ENCODE measurements at regions not wholly inside any gene's neighbourhood (a gene's known extent, or its start where the extent isn't known, plus 50 kb on each side); places are given as distances from the start of the nearest gene placed in this dataset.

DNA sequence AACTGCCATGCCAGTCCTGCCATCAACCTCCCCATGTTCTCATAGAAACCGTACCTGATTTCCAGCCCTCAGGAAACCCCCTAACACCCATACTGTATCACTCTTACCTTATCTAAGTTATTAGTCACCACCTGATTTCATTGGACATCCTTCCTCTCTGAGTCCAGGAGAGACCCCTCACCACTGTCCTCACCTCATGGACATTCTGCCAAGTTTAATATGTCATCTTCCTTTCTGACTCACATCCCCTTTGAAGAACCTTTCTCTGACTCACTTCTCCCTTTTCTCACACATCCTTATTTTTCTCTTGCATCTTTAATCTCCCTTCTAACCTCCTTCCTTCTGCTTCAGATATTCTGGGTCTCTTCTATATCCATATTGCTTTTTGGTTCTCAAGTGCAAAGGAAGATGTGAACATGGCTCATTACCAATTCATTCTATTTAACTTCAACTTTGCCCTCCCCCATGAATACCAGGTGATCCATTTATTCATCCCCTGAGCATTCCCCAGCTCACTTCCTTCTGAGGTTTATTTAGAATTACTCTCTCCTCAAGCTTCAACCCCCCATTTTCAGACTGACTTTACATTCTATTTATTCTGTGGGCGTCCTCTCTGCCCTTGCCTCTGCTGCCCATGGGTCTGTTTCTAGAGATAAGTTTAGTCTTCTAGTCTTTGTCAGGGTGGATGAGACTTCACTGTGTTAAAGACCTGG lies 206.8 kb upstream of the ESRRG start:
- H3K4me1 Mint-ChIP-seq (ENCODE audit: low read depth), result no peaks in the 10 kb centered on the region
- H3K36me3 Mint-ChIP-seq (ENCODE audit: insufficient read depth in 2 of 2), result no peaks in the 10 kb centered on the region
- no peak for ATAC-seq (replicated peaks in 1 of 2)
- no peak overlapping the region for H3K27ac Mint-ChIP-seq
- H3K4me3 Mint-ChIP-seq, result no peak overlapping the region
- no peak for DNase-seq
- H3K9me3 Mint-ChIP-seq, result peaks cover 0 to 2% of the 10 kb centered on the region in 2 donors
- no peaks in the 10 kb centered on the region for H3K27me3 Mint-ChIP-seq (ENCODE audit: low read depth)

DNA sequence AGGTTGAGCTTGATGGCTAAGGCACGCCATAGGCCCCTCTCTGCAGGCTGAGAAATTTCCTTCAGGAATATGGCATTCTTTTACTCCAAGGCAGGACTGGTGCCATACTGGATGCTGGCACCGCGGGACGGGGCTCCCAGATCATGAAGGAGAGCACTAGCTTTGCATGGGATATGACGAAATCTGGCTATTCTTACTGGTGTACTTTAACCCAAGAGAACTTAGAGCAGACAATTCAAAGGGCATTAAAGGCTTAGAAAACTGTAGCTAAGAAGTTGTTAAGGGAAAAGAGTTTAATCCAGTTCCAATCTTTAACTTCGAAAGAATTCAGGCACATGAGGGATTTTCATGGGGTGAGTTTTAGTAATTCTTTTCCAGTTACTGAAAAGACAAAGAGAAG lies 204.4 kb upstream of the ESRRG start:
- Mint-ChIP-seq H3K27ac (no peak overlapping the region), H3K36me3 (ENCODE audit: insufficient read depth in 2 of 2) (no peaks in the 10 kb centered on the region), H3K27me3 (ENCODE audit: low read depth) (no peaks in the 10 kb centered on the region), H3K4me1 (ENCODE audit: low read depth) (no peaks in the 10 kb centered on the region), H3K4me3 (no peak overlapping the region), H3K9me3 (peaks cover 0 to 2% of the 10 kb centered on the region in 2 donors)
- ATAC-seq (replicated peaks in 1 of 2), result no peak
- no peak for DNase-seq

DNA sequence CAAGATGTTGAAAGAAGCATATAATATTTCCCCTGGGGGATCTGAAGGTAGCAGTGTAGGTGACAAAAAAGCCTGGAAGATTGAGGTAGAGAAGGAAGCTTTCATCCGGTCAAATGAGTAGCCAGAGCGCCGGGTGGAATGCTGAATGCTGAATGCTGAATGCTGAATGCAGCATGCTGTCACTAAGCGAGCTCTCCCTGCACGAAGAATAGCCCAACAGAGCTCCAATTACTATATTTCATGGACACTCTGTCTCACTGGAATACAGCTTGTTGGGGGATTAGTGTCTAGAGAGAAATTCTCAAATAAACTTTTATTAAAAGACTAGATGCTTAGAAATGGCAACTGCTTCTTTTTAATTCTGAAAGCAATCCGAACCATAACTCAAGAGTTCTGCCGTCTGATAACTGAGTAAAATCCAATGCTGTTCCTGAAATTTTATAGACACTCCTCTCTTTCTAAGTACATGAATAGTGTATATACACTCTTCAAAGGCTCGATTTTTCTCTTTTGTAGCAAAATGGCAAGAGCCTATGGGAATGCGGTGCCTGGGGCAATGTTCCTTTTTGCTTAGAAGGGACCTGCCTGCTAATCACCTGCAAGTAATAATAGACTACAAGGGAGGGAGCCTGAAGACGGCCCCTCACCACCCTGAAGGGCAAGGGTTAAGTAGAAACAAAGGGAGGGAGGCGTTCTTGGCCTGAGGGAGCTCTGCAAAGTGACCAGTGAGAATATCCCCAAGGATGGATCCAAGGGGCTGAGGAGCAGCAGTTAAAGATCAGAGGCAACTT lies 203.7 kb upstream of the ESRRG start:
- H3K36me3 Mint-ChIP-seq (ENCODE audit: insufficient read depth in 2 of 2), result no peaks in the 10 kb centered on the region

DNA sequence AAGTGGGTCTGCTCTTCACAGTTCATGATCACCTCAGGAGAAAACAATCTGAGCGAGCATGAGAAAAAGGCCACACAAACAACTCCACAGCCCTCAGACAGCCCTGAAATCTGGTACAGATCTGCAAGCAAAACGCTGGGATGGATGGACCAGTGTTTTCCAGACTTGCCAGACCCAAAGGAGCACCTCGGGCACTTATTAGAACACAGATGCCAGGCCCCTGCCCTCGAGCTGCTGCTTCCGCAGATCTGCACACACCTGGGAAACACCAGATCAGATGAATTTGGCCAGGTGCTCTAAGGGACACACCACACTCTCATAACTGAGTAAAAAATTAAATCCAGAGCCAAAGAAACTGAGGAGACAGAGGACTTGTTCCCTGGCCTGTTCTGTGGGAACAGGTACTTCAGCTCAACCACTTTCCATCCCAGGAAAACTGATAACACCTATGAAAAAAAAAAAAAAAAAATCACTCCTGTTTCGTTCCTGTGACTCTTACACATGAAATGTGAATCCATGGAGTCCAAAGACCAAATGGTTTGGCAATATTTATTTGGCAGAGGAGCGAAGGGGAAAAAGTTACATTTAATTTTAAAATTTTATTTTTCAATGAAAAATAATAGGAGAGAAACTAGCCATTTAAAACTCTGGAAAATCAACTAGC lies 202.9 kb upstream of the ESRRG start:
- Mint-ChIP-seq H3K36me3 (ENCODE audit: insufficient read depth in 2 of 2) (no peaks in the 10 kb centered on the region), H3K27ac (no peak overlapping the region), H3K27me3 (ENCODE audit: low read depth) (no peaks in the 10 kb centered on the region), H3K9me3 (peaks cover 0 to 2% of the 10 kb centered on the region in 2 donors), H3K4me1 (ENCODE audit: low read depth) (no peaks in the 10 kb centered on the region), H3K4me3 (no peak overlapping the region)
- DNase-seq, result no peak
- ATAC-seq (replicated peaks in 1 of 2), result no peak

More for the DNA sequence above, 203.7 kb upstream of the ESRRG start:
- no peaks in the 10 kb centered on the region for H3K27me3 Mint-ChIP-seq (ENCODE audit: low read depth)
- ATAC-seq (replicated peaks in 1 of 2) (no peak), DNase-seq (no peak)
- H3K4me1 Mint-ChIP-seq (ENCODE audit: low read depth), result no peaks in the 10 kb centered on the region
- H3K27ac Mint-ChIP-seq, result no peak overlapping the region
- no peak overlapping the region for H3K4me3 Mint-ChIP-seq
- H3K9me3 Mint-ChIP-seq, result peaks cover 0 to 2% of the 10 kb centered on the region in 2 donors

DNA sequence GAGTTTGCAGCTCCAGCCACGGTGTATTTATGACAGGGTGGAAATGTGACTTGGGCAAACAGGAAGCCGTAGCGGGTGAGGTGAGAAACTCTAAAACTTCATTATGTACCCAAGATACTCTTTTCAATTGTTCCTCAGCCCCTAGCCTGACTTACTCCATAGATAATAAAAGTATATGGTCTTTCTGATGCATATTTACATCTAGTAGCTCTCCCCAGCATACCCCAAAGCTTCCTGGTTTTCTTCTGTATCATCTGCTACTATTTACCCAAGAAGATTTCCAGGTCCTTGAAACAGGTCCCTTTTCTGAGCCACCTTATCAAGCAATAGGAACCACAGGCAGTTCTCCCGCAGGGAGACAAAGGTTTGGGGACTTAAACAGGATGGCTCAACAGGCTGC lies 201.5 kb upstream of the ESRRG start:
- H3K4me1 Mint-ChIP-seq (ENCODE audit: low read depth), result no peaks in the 10 kb centered on the region
- no peak overlapping the region for H3K4me3 Mint-ChIP-seq
- H3K9me3 Mint-ChIP-seq, result peaks cover 0 to 2% of the 10 kb centered on the region in 2 donors
- no peak for ATAC-seq (replicated peaks in 1 of 2)
- H3K36me3 Mint-ChIP-seq (ENCODE audit: insufficient read depth in 2 of 2), result no peaks in the 10 kb centered on the region
- no peak for DNase-seq
- H3K27me3 Mint-ChIP-seq (ENCODE audit: low read depth), result no peaks in the 10 kb centered on the region
- no peak overlapping the region for H3K27ac Mint-ChIP-seq

DNA sequence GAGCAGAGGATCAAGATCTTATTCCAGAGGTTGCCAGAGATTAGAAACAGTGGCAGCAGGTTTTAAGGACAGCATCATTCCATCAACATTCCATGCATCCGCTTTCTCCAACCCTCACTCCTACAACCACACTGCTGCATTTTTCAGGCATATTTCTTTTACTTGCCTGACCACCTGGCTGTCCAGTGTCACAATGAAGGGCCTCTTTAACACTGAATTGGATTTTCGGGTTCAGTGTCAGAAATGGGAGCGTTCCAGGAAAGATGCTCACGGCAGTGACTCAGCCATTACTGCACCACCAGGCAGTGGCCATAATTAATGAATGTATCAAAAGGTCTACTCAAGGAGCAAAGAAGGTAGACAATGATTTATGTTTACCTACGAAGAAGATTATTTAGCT lies 200.4 kb upstream of the ESRRG start:
- Mint-ChIP-seq H3K4me3 (no peak overlapping the region), H3K4me1 (ENCODE audit: low read depth) (no peaks in the 10 kb centered on the region), H3K36me3 (ENCODE audit: insufficient read depth in 2 of 2) (no peaks in the 10 kb centered on the region), H3K27me3 (ENCODE audit: low read depth) (no peaks in the 10 kb centered on the region), H3K9me3 (peaks cover 0 to 2% of the 10 kb centered on the region in 2 donors), H3K27ac (no peak overlapping the region)
- ATAC-seq (replicated peaks in 1 of 2), result no peak
- no peak for DNase-seq

DNA sequence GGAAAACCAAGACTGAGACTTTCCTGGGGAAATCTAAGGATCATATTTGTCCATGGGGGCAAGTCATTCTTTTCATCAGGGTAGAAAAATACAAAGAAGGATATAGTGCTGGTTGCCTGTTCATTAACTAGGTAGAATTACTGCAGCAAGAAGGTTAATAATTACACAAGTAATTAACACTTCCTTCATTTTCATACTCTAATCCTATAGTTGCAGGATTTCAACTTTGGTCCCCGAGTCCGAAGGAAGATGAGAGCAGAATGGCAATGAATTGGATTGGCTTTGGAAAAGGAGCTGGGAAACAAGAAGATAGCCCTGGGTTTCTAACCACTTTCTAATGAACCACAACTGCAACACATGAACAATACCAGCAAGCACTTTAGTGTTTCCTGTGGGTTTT lies 199.2 kb upstream of the ESRRG start:
- Mint-ChIP-seq H3K4me1 (ENCODE audit: low read depth) (no peaks in the 10 kb centered on the region), H3K27me3 (ENCODE audit: low read depth) (no peaks in the 10 kb centered on the region), H3K9me3 (peaks cover 0 to 2% of the 10 kb centered on the region in 2 donors), H3K36me3 (ENCODE audit: insufficient read depth in 2 of 2) (no peaks in the 10 kb centered on the region), H3K27ac (no peak overlapping the region), H3K4me3 (no peak overlapping the region)
- DNase-seq (no peak), ATAC-seq (replicated peaks in 1 of 2) (no peak)

DNA sequence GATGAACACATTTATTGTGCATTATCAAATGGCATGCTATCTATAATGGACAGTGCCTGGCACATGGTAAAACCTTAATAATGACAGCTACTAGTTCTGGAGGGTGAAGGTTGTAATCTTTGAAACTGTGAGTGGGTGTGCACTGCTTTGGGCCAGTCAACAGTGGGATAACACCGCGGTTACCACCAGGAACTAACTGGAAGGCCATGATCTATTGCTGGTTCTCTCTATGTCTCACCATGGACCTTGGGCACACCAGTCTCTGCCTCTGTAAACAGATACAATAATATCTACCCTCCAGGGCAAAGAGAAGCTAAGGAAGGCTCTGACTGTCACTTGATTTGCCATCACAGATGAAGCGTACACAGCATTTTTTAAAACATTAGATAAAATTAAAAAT lies 198.6 kb upstream of the ESRRG start:
- ATAC-seq (replicated peaks in 1 of 2) (no peak), DNase-seq (no peak)
- H3K9me3 Mint-ChIP-seq, result peaks cover 0 to 1% of the 10 kb centered on the region in 2 donors
- no peaks in the 10 kb centered on the region for H3K36me3 Mint-ChIP-seq (ENCODE audit: insufficient read depth in 2 of 2)
- H3K27ac Mint-ChIP-seq, result no peak overlapping the region
- H3K4me3 Mint-ChIP-seq, result no peak overlapping the region
- H3K4me1 Mint-ChIP-seq (ENCODE audit: low read depth), result no peaks in the 10 kb centered on the region
- no peaks in the 10 kb centered on the region for H3K27me3 Mint-ChIP-seq (ENCODE audit: low read depth)

DNA sequence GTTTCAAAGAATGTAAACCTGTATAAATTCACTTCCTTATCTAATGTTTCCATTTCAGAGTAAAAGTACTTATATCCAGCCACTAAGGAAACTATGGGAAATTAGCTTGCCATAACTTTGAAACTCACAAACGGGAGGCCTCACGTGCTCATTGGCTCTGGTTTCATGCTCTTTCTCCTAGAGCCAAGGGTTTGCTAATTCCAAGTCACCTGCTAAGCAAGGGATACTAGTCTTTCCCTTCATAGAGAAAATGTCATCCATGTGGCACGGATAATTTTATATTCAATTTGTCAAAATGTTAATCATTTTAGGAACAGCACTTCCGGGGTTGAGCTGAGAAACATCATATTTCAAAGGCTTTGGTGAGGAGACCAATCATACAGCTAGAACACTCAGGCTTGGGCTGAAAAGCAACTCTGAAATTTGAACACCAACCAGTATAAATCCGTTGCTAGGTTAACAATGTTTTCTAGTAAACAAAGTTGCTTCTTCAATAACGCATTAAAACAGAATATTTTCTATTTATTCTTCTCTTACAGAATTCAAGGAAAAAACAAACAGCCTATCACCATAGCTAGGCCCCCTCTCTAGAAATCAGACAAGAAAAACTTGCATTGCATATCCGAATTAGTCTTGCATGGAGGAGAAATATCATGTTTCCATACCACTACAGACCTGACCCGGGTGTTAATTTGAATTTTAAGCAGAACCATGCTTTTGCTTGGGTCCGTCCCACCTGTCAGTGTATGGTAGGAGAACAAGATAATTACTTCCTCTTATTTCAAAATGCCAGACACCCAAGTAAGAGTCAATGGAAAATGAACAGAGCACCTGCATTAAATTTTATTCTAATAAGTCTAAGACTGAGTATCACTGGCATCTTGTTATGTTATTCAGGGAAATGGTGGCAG lies 196.1 kb upstream of the ESRRG start:
- H3K4me3 Mint-ChIP-seq, result no peak overlapping the region

DNA sequence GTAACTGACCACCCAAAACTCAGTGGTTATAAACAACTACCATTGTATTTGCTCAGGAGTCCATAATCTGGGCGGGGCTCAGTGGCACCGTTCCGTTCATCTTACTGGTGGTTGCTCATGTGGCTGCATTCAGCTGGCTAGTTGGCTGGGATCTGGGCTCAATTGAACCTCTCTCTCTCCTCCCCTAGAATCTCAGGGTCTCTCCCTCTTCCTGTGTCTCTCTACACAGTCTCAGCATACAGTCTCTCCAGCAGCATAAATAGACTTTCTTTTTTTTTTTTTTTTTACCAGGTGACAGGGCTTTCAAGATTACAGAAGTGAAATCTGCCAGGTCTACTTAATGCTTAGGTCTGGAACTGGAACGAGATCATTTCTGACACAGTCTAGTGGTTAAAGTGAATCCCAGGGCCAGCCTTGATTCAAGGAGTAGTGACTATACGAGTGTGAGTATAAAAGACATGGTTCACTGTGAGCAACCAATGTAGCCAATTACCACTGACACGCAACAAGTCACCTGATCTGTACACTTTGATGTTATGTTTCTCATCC lies 193.7 kb upstream of the ESRRG start:
- peak overlapping the region; percentile 9 for H3K27ac Mint-ChIP-seq
- H3K27me3 Mint-ChIP-seq (ENCODE audit: low read depth), result no peaks in the 10 kb centered on the region
- H3K9me3 Mint-ChIP-seq, result peaks cover 0 to 2% of the 10 kb centered on the region in 2 donors
- no peaks in the 10 kb centered on the region for H3K36me3 Mint-ChIP-seq (ENCODE audit: insufficient read depth in 2 of 2)
- no peak overlapping the region for H3K4me3 Mint-ChIP-seq
- no peak for ATAC-seq (replicated peaks in 1 of 2)
- no peaks in the 10 kb centered on the region for H3K4me1 Mint-ChIP-seq (ENCODE audit: low read depth)
- DNase-seq, result no peak

More for the DNA sequence above, 196.1 kb upstream of the ESRRG start:
- DNase-seq, result no peak
- Mint-ChIP-seq H3K27me3 (ENCODE audit: low read depth) (no peaks in the 10 kb centered on the region), H3K4me1 (ENCODE audit: low read depth) (no peaks in the 10 kb centered on the region), H3K36me3 (ENCODE audit: insufficient read depth in 2 of 2) (no peaks in the 10 kb centered on the region), H3K9me3 (peaks cover 0 to 2% of the 10 kb centered on the region in 2 donors), H3K27ac (no peak overlapping the region)
- no peak for ATAC-seq (replicated peaks in 1 of 2)

DNA sequence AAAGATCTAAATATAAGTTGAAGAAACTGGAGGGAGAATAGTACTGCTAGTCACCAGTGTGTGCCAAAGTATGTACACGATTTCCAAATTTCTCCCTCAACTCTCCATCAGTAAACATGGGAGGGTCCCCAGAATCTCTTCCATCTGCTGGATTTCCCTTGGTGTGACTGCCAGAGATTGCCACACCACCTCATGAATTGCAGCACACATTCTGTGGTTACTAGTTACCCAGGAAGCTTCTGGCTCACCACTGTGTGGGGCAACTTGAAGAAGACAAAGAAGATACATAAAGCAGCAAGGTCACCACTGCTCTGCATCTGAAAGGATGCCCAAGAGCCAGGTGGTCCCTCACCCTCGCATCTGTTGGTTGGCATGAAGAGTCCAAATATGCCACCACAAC lies 191.7 kb upstream of the ESRRG start:
- Mint-ChIP-seq H3K4me1 (ENCODE audit: low read depth) (no peaks in the 10 kb centered on the region), H3K27ac (no peak overlapping the region), H3K9me3 (peaks cover 0 to 2% of the 10 kb centered on the region in 2 donors), H3K27me3 (ENCODE audit: low read depth) (no peaks in the 10 kb centered on the region), H3K36me3 (ENCODE audit: insufficient read depth in 2 of 2) (no peaks in the 10 kb centered on the region), H3K4me3 (no peak overlapping the region)
- DNase-seq (no peak), ATAC-seq (replicated peaks in 1 of 2) (no peak)

DNA sequence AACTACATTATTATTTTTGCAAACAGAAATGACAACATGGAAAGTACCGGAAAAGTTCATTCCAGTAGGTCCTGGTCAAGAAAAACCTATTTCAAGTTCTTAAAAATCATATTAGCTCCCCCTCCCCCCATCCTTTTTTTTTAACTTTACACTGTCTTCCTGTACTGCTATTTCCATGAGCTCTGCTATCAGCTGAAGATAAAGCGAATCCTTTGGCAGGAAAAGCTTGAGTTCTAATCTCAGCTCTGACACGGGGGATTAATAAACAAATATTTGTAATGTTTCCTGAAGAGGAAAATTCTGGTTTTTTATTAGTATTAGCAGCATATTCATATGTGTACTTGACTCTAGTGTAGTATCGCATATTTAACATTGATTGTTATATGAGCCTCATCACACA lies 190.7 kb upstream of the ESRRG start:
- Mint-ChIP-seq H3K4me3 (no peak overlapping the region), H3K27ac (no peak overlapping the region), H3K27me3 (ENCODE audit: low read depth) (no peaks in the 10 kb centered on the region), H3K4me1 (ENCODE audit: low read depth) (no peaks in the 10 kb centered on the region), H3K36me3 (ENCODE audit: insufficient read depth in 2 of 2) (no peaks in the 10 kb centered on the region), H3K9me3 (peaks cover 0 to 2% of the 10 kb centered on the region in 2 donors)
- no peak for ATAC-seq (replicated peaks in 1 of 2)
- DNase-seq, result no peak

Measured in activated T-cell treated with anti-CD3 and anti-CD28 coated beads, Interleukin-2, amount 50 U/mL, for 72 hours (primary cell).